H7 (cell line): ENCODE measurements at regions not wholly inside any gene's neighbourhood (a gene's known extent, or its start where the extent isn't known, plus 50 kb on each side); places are given as distances from the start of the nearest gene placed in this dataset.
"Not testable (repeated sequence)": the region's sequence is repeated elsewhere in the genome, so short reads cannot be mapped to it uniquely, and the experiment has no call there.

Source experiments
- DNase-seq: peaks from one replicate; pipeline ENCODE4 v3.0.0; 2012
- H3K27me3 ChIP-seq: 2 replicates; pipeline ENCODE4 v1.6.0; 2011; ENCODE audit warnings: mild to moderate bottlenecking, low read length; ENCODE audit not compliant: control insufficient read depth, insufficient read depth
- H3K36me3 ChIP-seq: replicated peaks from 2 replicates; pipeline ENCODE4 v1.5.1; 2011; ENCODE audit warnings: low read length; ENCODE audit not compliant: control insufficient read depth, insufficient read depth
- H3K4me3 ChIP-seq: 2 replicates; pipeline ENCODE4 v1.5.1; 2011; ENCODE audit warnings: low read depth, mild to moderate bottlenecking, control low read depth, low read length, moderate library complexity; ENCODE audit not compliant: insufficient read depth

GRCh38 chr6:84847390-84848160 lies 83.2 kb upstream of the TBX18 start:
- Histone ChIP-seq H3K4me3 (no peak overlapping the region), H3K27me3 (no peaks in the 10 kb centered on the region), H3K36me3 (no peaks in the 10 kb centered on the region)
- no peak for DNase-seq

- Histone ChIP-seq H3K4me3 (no peak overlapping the region), H3K27me3 (no peaks in the 10 kb centered on the region), H3K36me3 (no peaks in the 10 kb centered on the region)
- DNase-seq = no peak
Observed at GRCh38 chr6:84842525-84843166, 78.2 kb upstream of the TBX18 start.

- not testable (repeated sequence) for H3K27me3 ChIP-seq, DNase-seq, H3K36me3 ChIP-seq, H3K4me3 ChIP-seq
Observed at GRCh38 chr6:84837068-84837866, 72.9 kb upstream of the TBX18 start.

GRCh38 chr6:84836366-84836765 lies 72.0 kb upstream of the TBX18 start:
- H3K4me3 ChIP-seq = no peak overlapping the region
- H3K27me3 ChIP-seq = no peaks in the 10 kb centered on the region
- no peak for DNase-seq
- H3K36me3 ChIP-seq = no peaks in the 10 kb centered on the region

- Histone ChIP-seq H3K4me3 (no peak overlapping the region), H3K36me3 (no peaks in the 10 kb centered on the region)
- peak; percentile 7 for DNase-seq
Observed at GRCh38 chr6:84835340-84835739, 70.9 kb upstream of the TBX18 start.

GRCh38 chr6:84831924-84832323 lies 67.5 kb upstream of the TBX18 start:
- not testable (repeated sequence) for DNase-seq, H3K27me3 ChIP-seq, H3K4me3 ChIP-seq, H3K36me3 ChIP-seq

More at GRCh38 chr6:84835340-84835739, 70.9 kb upstream of the TBX18 start:
- H3K27me3 ChIP-seq = no peaks in the 10 kb centered on the region

- DNase-seq = no peak
- no peak overlapping the region for H3K4me3 ChIP-seq
- no peaks in the 10 kb centered on the region for H3K36me3 ChIP-seq
- H3K27me3 ChIP-seq = no peaks in the 10 kb centered on the region
Observed at GRCh38 chr6:84825461-84825860, 61.1 kb upstream of the TBX18 start.

GRCh38 chr6:84821314-84821713 lies 56.9 kb upstream of the TBX18 start:
- not testable (repeated sequence) for H3K4me3 ChIP-seq, H3K27me3 ChIP-seq, H3K36me3 ChIP-seq, DNase-seq

- no peaks in the 10 kb centered on the region for H3K36me3 ChIP-seq
- H3K27me3 ChIP-seq = no peaks in the 10 kb centered on the region
- DNase-seq = no peak
- no peak overlapping the region for H3K4me3 ChIP-seq
Observed at GRCh38 chr6:84816741-84817140, 52.3 kb upstream of the TBX18 start.

GRCh38 chr6:84815896-84816735 lies 51.7 kb upstream of the TBX18 start:
- H3K4me3 ChIP-seq = no peak overlapping the region
- DNase-seq = no peak
- no peaks in the 10 kb centered on the region for H3K27me3 ChIP-seq
- no peaks in the 10 kb centered on the region for H3K36me3 ChIP-seq
